ENCODE measurements at regions not wholly inside any gene's neighbourhood (a gene's known extent, or its start where the extent isn't known, plus 50 kb on each side); places are given as distances from the start of the nearest gene placed in this dataset.

DNA sequence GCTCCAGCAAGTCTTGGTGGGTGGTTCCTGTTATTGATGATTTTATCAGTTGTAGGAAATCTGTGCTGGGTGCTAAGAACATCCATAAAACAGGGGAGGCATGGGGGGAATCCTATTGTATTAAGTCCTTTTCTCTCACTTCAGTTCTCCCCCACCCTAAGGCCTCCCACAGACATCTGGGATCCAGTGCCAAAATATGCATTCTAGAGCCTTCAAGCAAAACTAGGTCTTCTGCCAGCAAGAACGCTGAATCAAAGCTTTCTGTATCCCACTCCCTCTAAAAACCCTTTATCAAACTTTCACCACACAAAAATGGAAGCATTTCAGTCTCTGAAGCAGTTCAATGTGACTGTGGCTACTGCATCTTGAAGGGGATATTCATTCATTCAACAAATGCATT lies 281.9 kb downstream of the GAS1 start:
- TF ChIP-seq, protein P1, sequence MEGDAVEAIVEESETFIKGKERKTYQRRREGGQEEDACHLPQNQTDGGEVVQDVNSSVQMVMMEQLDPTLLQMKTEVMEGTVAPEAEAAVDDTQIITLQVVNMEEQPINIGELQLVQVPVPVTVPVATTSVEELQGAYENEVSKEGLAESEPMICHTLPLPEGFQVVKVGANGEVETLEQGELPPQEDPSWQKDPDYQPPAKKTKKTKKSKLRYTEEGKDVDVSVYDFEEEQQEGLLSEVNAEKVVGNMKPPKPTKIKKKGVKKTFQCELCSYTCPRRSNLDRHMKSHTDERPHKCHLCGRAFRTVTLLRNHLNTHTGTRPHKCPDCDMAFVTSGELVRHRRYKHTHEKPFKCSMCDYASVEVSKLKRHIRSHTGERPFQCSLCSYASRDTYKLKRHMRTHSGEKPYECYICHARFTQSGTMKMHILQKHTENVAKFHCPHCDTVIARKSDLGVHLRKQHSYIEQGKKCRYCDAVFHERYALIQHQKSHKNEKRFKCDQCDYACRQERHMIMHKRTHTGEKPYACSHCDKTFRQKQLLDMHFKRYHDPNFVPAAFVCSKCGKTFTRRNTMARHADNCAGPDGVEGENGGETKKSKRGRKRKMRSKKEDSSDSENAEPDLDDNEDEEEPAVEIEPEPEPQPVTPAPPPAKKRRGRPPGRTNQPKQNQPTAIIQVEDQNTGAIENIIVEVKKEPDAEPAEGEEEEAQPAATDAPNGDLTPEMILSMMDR (conservative IDR thresholded peaks at IDR 0.05) = no peak
- TF ChIP-seq EZH2 (IDR thresholded peaks at IDR 0.05; ENCODE audit: low read depth) = no peak

Measured in PC-9 (cell line).